Stimulated activated CD4-positive, alpha-beta T cell treated with anti-CD3 and anti-CD28 coated beads, Interleukin-2, amount 100 ng/mL, for 48 hours (primary cell): ENCODE measurements at regions not wholly inside any gene's neighbourhood (a gene's known extent, or its start where the extent isn't known, plus 50 kb on each side); places are given as distances from the start of the nearest gene placed in this dataset.
"Not testable (repeated sequence)": the region's sequence is repeated elsewhere in the genome, so short reads cannot be mapped to it uniquely, and the experiment has no call there.

ENCODE experiments used
- DNase-seq, 2 donors: peaks; one replicate each; pipeline ENCODE4 v3.0.0-alpha.2; 2020

GRCh38 chr4:59629348-59629747 is 1570.8 kb upstream of the ADGRL3 start:
- no peak for DNase-seq

GRCh38 chr4:59630235-59630634 is 1569.9 kb upstream of the ADGRL3 start:
- DNase-seq: no peak

GRCh38 chr4:59630922-59631321 is 1569.2 kb upstream of the ADGRL3 start:
- DNase-seq: no peak

GRCh38 chr4:59637596-59637995 is 1562.5 kb upstream of the ADGRL3 start:
- no peak for DNase-seq

GRCh38 chr4:59643682-59644081 is 1556.4 kb upstream of the ADGRL3 start:
- no peak for DNase-seq

GRCh38 chr4:59644765-59645164 is 1555.4 kb upstream of the ADGRL3 start:
- no peak for DNase-seq

GRCh38 chr4:59646082-59646481 is 1554.0 kb upstream of the ADGRL3 start:
- DNase-seq: no peak

- no peak for DNase-seq
These were observed 1553.1 kb upstream of the ADGRL3 start for GRCh38 chr4:59647011-59647410.

GRCh38 chr4:59647500-59647899 is 1552.6 kb upstream of the ADGRL3 start:
- no peak for DNase-seq

- no peak for DNase-seq
These were observed 1549.3 kb upstream of the ADGRL3 start for GRCh38 chr4:59650861-59651260.

GRCh38 chr4:59655996-59656395 is 1544.1 kb upstream of the ADGRL3 start:
- DNase-seq: no peak

- DNase-seq: no peak
These were observed 1535.4 kb upstream of the ADGRL3 start for GRCh38 chr4:59664771-59665170.

- DNase-seq: no peak
These were observed 1533.5 kb upstream of the ADGRL3 start for GRCh38 chr4:59666645-59667044.

GRCh38 chr4:59671037-59671436 is 1529.1 kb upstream of the ADGRL3 start:
- no peak for DNase-seq

GRCh38 chr4:59676389-59676788 is 1523.7 kb upstream of the ADGRL3 start:
- DNase-seq: no peak

- not testable (repeated sequence) for DNase-seq
These were observed 1523.1 kb upstream of the ADGRL3 start for GRCh38 chr4:59676992-59677391.

GRCh38 chr4:59685626-59686025 is 1514.5 kb upstream of the ADGRL3 start:
- DNase-seq: no peak

GRCh38 chr4:59689149-59689548 is 1511.0 kb upstream of the ADGRL3 start:
- DNase-seq: no peak

GRCh38 chr4:59695355-59696053 is 1504.6 kb upstream of the ADGRL3 start:
- DNase-seq: no peak

- DNase-seq: no peak
These were observed 1502.1 kb upstream of the ADGRL3 start for GRCh38 chr4:59698041-59698440.

GRCh38 chr4:59700651-59701050 is 1499.5 kb upstream of the ADGRL3 start:
- DNase-seq: no peak

GRCh38 chr4:59704616-59705015 is 1495.5 kb upstream of the ADGRL3 start:
- no peak for DNase-seq

- no peak for DNase-seq
These were observed 1487.7 kb upstream of the ADGRL3 start for GRCh38 chr4:59712470-59712869.

GRCh38 chr4:59724286-59724685 is 1475.8 kb upstream of the ADGRL3 start:
- DNase-seq: not testable (repeated sequence)

- DNase-seq: no peak
These were observed 1472.4 kb upstream of the ADGRL3 start for GRCh38 chr4:59727745-59728144.
